SJSA1 (cell line): ENCODE measurements at regions not wholly inside any gene's neighbourhood (a gene's known extent, or its start where the extent isn't known, plus 50 kb on each side); places are given as distances from the start of the nearest gene placed in this dataset.
"Not testable (repeated sequence)": the region's sequence is repeated elsewhere in the genome, so short reads cannot be mapped to it uniquely, and the experiment has no call there.

Experiments used
- DNase-seq, 2 experiments: peaks; one replicate each; pipeline ENCODE4 v3.0.0-alpha.2; 2015 to 2020; ENCODE audit warnings: low spot score in 2 of 2, low read depth in 1 of 2
- H3K27ac ChIP-seq: fragments of 250-450 bp; sonication (Bioruptor Pico); 2 replicates; pipeline ENCODE4 v1.5.1; 2020; ENCODE audit warnings: mild to moderate bottlenecking, moderate library complexity
- H3K27me3 ChIP-seq: fragments of 250-450 bp; sonication (Bioruptor Pico); replicated peaks from 2 replicates; pipeline ENCODE4 v1.5.1; 2020; ENCODE audit warnings: mild to moderate bottlenecking, moderate library complexity
- H3K36me3 ChIP-seq: fragments of 250-450 bp; sonication (Bioruptor Pico); 2 replicates; pipeline ENCODE4 v1.5.1; 2020; ENCODE audit warnings: mild to moderate bottlenecking
- H3K4me1 ChIP-seq: fragments of 250-450 bp; sonication (Bioruptor Pico); replicated peaks from 2 replicates; pipeline ENCODE4 v1.6.1; 2021; ENCODE audit warnings: mild to moderate bottlenecking
- H3K4me3 ChIP-seq: fragments of 250-450 bp; sonication (Bioruptor Pico); 2 replicates; pipeline ENCODE4 v1.5.1; 2020; ENCODE audit warnings: mild to moderate bottlenecking
- H3K9me3 ChIP-seq: fragments of 250-450 bp; sonication (Bioruptor Pico); replicated peaks from 2 replicates; pipeline ENCODE4 v1.5.1; 2020; ENCODE audit warnings: mild to moderate bottlenecking

GRCh38 chr3:153643471-153643870 lies 477.7 kb upstream of the ARHGEF26 start:
- H3K4me3 ChIP-seq, H3K9me3 ChIP-seq, H3K36me3 ChIP-seq, H3K27me3 ChIP-seq, H3K27ac ChIP-seq, H3K4me1 ChIP-seq, DNase-seq: not testable (repeated sequence)

DNA sequence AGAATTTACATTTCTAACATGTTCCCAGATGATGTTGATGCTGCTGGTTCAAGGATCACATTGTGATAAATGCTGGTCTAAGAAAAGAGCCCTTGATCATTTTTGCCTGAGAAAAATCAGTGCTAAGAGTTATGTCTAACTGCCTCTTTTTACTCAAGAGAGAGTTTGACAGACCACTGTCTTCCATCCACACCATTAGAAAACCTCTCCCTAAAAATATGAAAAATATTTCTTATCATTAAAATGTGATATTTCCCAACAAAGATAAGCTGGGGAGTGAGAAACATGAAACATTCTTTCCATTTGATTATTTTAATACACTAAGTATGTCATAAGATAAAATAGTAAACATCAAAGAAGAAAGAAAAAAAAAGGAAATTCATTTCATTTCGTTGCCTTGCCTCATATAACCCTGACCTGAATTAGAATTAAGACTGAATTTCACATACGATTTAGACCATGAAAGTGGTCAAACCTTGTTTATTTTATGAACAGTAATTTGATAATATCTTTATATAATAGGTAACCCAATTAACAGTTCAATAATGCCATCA lies 471.8 kb upstream of the ARHGEF26 start:
- no peaks in the 10 kb centered on the region for H3K4me1 ChIP-seq
- DNase-seq: no peak
- no peak overlapping the region for H3K27ac ChIP-seq
- no peaks in the 10 kb centered on the region for H3K36me3 ChIP-seq
- H3K27me3 ChIP-seq: 0 out of 2 replicates have a peak, but pooled peaks cover 3% of the 10 kb centered on the region
- no peak overlapping the region for H3K4me3 ChIP-seq
- no peaks in the 10 kb centered on the region for H3K9me3 ChIP-seq

- Histone ChIP-seq H3K4me3 (no peak overlapping the region), H3K9me3 (no peaks in the 10 kb centered on the region), H3K4me1 (no peaks in the 10 kb centered on the region), H3K27me3 (0 out of 2 replicates have a peak, but pooled peaks cover 3% of the 10 kb centered on the region), H3K27ac (no peak overlapping the region), H3K36me3 (no peaks in the 10 kb centered on the region)
- DNase-seq: no peak
These were observed 469.1 kb upstream of the ARHGEF26 start for GRCh38 chr3:153652076-153652475.

- Histone ChIP-seq H3K9me3 (no peaks in the 10 kb centered on the region), H3K4me1 (no peaks in the 10 kb centered on the region), H3K36me3 (no peaks in the 10 kb centered on the region), H3K27me3 (no peaks in the 10 kb centered on the region), H3K27ac (no peak overlapping the region), H3K4me3 (no peak overlapping the region)
- DNase-seq: no peak
These were observed 464.1 kb upstream of the ARHGEF26 start for GRCh38 chr3:153657046-153657445.

- Histone ChIP-seq H3K27ac (no peak overlapping the region), H3K4me3 (no peak overlapping the region), H3K4me1 (no peaks in the 10 kb centered on the region), H3K27me3 (no peaks in the 10 kb centered on the region), H3K36me3 (no peaks in the 10 kb centered on the region), H3K9me3 (no peaks in the 10 kb centered on the region)
- DNase-seq: no peak
These were observed 463.7 kb upstream of the ARHGEF26 start for GRCh38 chr3:153657461-153657860.

- Histone ChIP-seq H3K36me3 (no peaks in the 10 kb centered on the region), H3K4me3 (no peak overlapping the region), H3K9me3 (no peaks in the 10 kb centered on the region), H3K27me3 (no peaks in the 10 kb centered on the region), H3K27ac (no peak overlapping the region), H3K4me1 (no peaks in the 10 kb centered on the region)
- DNase-seq: no peak
These were observed 463.1 kb upstream of the ARHGEF26 start for GRCh38 chr3:153658136-153658535.

GRCh38 chr3:153666991-153667740 lies 454.0 kb upstream of the ARHGEF26 start:
- Histone ChIP-seq H3K27me3 (no peaks in the 10 kb centered on the region), H3K27ac (no peak overlapping the region), H3K36me3 (no peaks in the 10 kb centered on the region), H3K4me3 (no peak overlapping the region), H3K4me1 (no peaks in the 10 kb centered on the region), H3K9me3 (no peaks in the 10 kb centered on the region)
- DNase-seq: no peak

- Histone ChIP-seq H3K36me3 (no peaks in the 10 kb centered on the region), H3K4me1 (no peaks in the 10 kb centered on the region), H3K27ac (no peak overlapping the region), H3K27me3 (no peaks in the 10 kb centered on the region), H3K4me3 (no peak overlapping the region), H3K9me3 (no peaks in the 10 kb centered on the region)
- no peak for DNase-seq
These were observed 451.7 kb upstream of the ARHGEF26 start for GRCh38 chr3:153669527-153669926.

DNA sequence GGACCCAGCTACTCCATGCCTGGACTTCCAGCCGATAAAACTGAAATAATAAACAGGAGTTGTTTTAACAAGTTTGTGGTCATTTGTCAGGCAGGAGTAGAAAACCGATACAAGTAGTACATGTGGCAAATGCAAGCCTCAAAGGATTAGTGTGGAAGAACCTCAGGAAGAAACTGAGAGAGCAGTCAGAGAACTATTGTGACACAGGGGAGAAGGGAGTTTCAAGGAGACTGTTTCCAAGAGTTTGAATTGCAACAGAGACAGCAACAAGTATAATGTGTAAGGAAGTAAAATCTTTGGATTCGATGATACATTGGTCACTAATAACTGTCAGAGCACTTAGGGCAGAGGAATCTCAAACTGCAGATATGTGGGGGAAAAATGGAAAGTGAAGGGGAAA lies 450.6 kb upstream of the ARHGEF26 start:
- no peak for DNase-seq
- Histone ChIP-seq H3K9me3 (no peaks in the 10 kb centered on the region), H3K36me3 (no peaks in the 10 kb centered on the region), H3K27me3 (no peaks in the 10 kb centered on the region), H3K4me3 (no peak overlapping the region), H3K4me1 (no peaks in the 10 kb centered on the region), H3K27ac (no peak overlapping the region)

DNA sequence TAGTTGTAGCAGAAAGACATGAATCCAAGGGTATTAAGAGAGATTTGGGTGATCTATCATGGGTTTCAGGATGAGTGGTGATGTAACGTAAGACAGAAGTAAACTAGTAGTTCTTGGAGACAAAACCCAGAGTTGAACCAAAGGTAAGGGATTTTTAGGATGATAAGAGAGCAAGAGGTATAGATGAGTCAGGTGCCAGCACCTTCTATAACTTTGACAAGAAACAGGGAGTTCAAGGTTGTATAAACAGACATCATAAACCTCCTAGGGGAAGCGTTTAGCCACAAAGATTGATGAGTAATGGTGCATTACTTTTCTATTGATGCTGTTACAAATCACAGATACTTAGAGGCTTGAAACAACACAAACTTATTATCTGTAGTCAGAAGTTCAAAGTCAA lies 447.3 kb upstream of the ARHGEF26 start:
- H3K4me3 ChIP-seq: no peak overlapping the region
- H3K9me3 ChIP-seq: no peaks in the 10 kb centered on the region
- no peak overlapping the region for H3K27ac ChIP-seq
- no peak for DNase-seq
- no peaks in the 10 kb centered on the region for H3K4me1 ChIP-seq
- no peaks in the 10 kb centered on the region for H3K36me3 ChIP-seq
- H3K27me3 ChIP-seq: no peaks in the 10 kb centered on the region

DNA sequence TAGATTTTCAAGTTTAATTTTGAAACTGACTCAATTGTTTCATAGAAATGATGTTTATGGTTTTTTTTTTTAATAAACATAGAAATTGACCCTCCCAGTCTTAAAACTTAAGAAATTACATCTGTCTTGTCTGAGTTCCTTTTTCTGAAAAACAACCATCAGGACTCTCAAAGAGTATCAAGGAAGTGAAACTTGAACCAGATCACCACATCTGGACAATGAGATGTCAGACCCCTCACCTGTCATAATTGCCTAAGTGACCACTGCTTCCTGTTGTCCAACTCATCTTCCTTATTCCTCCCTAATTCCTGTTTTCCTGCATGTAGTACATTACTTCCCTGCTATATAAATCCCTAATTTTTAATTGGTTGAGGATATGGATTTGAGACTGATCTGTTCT lies 441.5 kb upstream of the ARHGEF26 start:
- no peaks in the 10 kb centered on the region for H3K4me1 ChIP-seq
- H3K27ac ChIP-seq: no peak overlapping the region
- no peak for DNase-seq
- no peaks in the 10 kb centered on the region for H3K9me3 ChIP-seq
- no peak overlapping the region for H3K4me3 ChIP-seq
- no peaks in the 10 kb centered on the region for H3K27me3 ChIP-seq
- H3K36me3 ChIP-seq: no peaks in the 10 kb centered on the region

DNA sequence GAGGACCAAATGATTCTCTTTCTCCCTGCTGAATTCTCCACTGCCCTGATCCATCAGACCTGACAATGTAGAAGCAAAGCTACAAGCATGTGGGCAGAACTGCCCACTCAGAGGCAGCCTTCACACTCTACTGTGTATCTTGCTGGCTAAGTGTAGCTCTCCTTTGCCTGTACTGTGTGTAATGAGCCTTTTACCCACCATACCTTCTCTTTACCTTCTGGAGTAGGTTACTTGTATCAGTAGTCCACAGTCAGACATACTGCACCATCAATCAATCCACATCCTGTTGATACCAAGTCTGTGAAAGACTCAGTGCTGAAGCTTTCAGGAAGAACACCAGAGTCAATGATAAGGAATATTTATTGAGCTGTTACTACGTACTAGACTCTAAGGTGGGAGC lies 440.7 kb upstream of the ARHGEF26 start:
- Histone ChIP-seq H3K4me3 (no peak overlapping the region), H3K4me1 (no peaks in the 10 kb centered on the region), H3K36me3 (no peaks in the 10 kb centered on the region), H3K27ac (no peak overlapping the region), H3K27me3 (no peaks in the 10 kb centered on the region), H3K9me3 (no peaks in the 10 kb centered on the region)
- DNase-seq: no peak

GRCh38 chr3:153681057-153681456 lies 440.1 kb upstream of the ARHGEF26 start:
- Histone ChIP-seq H3K4me3 (no peak overlapping the region), H3K9me3 (no peaks in the 10 kb centered on the region), H3K4me1 (no peaks in the 10 kb centered on the region), H3K36me3 (no peaks in the 10 kb centered on the region), H3K27ac (no peak overlapping the region), H3K27me3 (no peaks in the 10 kb centered on the region)
- DNase-seq: no peak

DNA sequence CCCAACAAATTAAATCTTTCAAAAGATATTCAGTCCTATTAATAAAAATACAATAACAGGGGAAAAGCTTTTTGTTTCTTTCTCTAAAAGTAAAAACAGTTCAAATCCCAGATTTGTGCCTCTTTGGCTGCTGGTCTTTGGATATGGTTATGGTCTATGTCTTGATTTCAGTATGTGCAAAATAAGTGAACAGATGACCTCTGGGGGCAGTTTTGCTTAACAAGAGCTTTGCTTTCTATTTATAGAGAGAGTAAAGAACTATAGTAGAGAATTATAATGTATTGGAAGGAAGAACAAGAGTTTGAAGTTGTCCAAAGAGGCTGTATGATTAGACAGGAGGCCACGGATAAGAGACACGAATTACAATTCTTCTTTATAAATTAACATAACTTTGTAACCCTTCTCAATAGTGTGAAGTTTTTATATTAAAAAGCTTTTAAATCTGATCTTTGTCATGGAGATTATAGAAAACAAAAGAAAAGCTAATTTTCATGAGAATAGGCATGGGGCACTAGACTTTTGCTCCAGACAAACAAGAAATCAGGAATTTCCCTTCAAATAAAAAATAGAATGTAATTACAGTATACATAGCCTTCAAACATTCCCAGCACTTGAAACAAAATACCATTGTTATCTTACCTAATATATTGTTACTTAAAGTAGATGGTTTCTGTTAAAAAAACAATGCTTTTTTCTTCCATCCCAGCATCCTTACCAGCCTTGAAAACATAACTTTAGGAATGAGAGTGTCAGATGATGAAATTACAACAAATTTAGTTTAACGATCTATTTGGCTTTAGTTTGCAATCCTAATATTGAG lies 432.7 kb upstream of the ARHGEF26 start:
- H3K9me3 ChIP-seq: no peaks in the 10 kb centered on the region
- no peaks in the 10 kb centered on the region for H3K4me1 ChIP-seq
- H3K27me3 ChIP-seq: no peaks in the 10 kb centered on the region
- no peak overlapping the region for H3K4me3 ChIP-seq
- no peak for DNase-seq
- H3K36me3 ChIP-seq: no peaks in the 10 kb centered on the region
- H3K27ac ChIP-seq: no peak overlapping the region
